DMS114 treated with DMSO at 0.1 percent for 48 hours (cell line): ENCODE measurements at regions not wholly inside any gene's neighbourhood (a gene's known extent, or its start where the extent isn't known, plus 50 kb on each side); places are given as distances from the start of the nearest gene placed in this dataset.

ENCODE experiments used
- DNase-seq: peaks from one replicate; lab custom pipeline; 2025; ENCODE audit not compliant: unreplicated experiment; lab: John Stamatoyannopoulos, UW

GRCh38 chr10:78292250-78292981 lies 258.8 kb downstream of the RPS24 start:
- no peak for DNase-seq

GRCh38 chr10:78292982-78293865 lies 259.6 kb downstream of the RPS24 start:
- DNase-seq = no peak

- DNase-seq = no peak
Measured at GRCh38 chr10:78295242-78295641, 261.6 kb downstream of the RPS24 start.

GRCh38 chr10:78296785-78297184 lies 263.1 kb downstream of the RPS24 start:
- DNase-seq = no peak

GRCh38 chr10:78297997-78298396 lies 264.3 kb downstream of the RPS24 start:
- no peak for DNase-seq

GRCh38 chr10:78298835-78299234 lies 265.2 kb downstream of the RPS24 start:
- DNase-seq = no peak

- DNase-seq = no peak
Measured at GRCh38 chr10:78299851-78300468, 266.3 kb downstream of the RPS24 start.

- DNase-seq = no peak
Measured at GRCh38 chr10:78300526-78300925, 266.9 kb downstream of the RPS24 start.

GRCh38 chr10:78301481-78301880 lies 267.8 kb downstream of the RPS24 start:
- no peak for DNase-seq

- DNase-seq = no peak
Measured at GRCh38 chr10:78301891-78302738, 268.5 kb downstream of the RPS24 start.

GRCh38 chr10:78302739-78302988 lies 269.0 kb downstream of the RPS24 start:
- DNase-seq = no peak

GRCh38 chr10:78302989-78303854 lies 269.6 kb downstream of the RPS24 start:
- peak; percentile 61 for DNase-seq

GRCh38 chr10:78304091-78305045 lies 270.7 kb downstream of the RPS24 start:
- DNase-seq = no peak

GRCh38 chr10:78305311-78305710 lies 271.6 kb downstream of the RPS24 start:
- DNase-seq = no peak

GRCh38 chr10:78306358-78306757 lies 272.7 kb downstream of the RPS24 start:
- no peak for DNase-seq

GRCh38 chr10:78307576-78307975 lies 273.9 kb downstream of the RPS24 start:
- no peak for DNase-seq

- DNase-seq = no peak
Measured at GRCh38 chr10:78309536-78310237, 276.0 kb downstream of the RPS24 start.

- no peak for DNase-seq
Measured at GRCh38 chr10:78310481-78311080, 276.9 kb downstream of the RPS24 start.
